GM03348 (cell line): ENCODE measurements at regions not wholly inside any gene's neighbourhood (a gene's known extent, or its start where the extent isn't known, plus 50 kb on each side); places are given as distances from the start of the nearest gene placed in this dataset.
"Not testable (repeated sequence)": the region's sequence is repeated elsewhere in the genome, so short reads cannot be mapped to it uniquely, and the experiment has no call there.

Source experiments
- DNase-seq: peaks from one replicate; pipeline ENCODE4 v3.0.0; 2012; ENCODE audit warnings: low spot score

- not testable (repeated sequence) for DNase-seq
Measured at GRCh38 chr7:106713452-106713851, 52.5 kb upstream of the CCDC71L start.

GRCh38 chr7:106714590-106715442 lies 53.9 kb upstream of the CCDC71L start:
- not testable (repeated sequence) for DNase-seq

- DNase-seq: no peak
Measured at GRCh38 chr7:106715730-106716129, 54.8 kb upstream of the CCDC71L start.

- no peak for DNase-seq
Measured at GRCh38 chr7:106717254-106717954, 56.4 kb upstream of the CCDC71L start.

- DNase-seq: peak; percentile 75
Measured at GRCh38 chr7:106717955-106718871, 57.3 kb upstream of the CCDC71L start.

- DNase-seq: no peak
Measured at GRCh38 chr7:106720641-106721040, 59.7 kb upstream of the CCDC71L start.

- no peak for DNase-seq
Measured at GRCh38 chr7:106721816-106722785, 61.1 kb upstream of the CCDC71L start.

GRCh38 chr7:106723398-106723797 lies 62.4 kb upstream of the CCDC71L start:
- no peak for DNase-seq

- DNase-seq: no peak
Measured at GRCh38 chr7:106729720-106730385, 68.9 kb upstream of the CCDC71L start.

- no peak for DNase-seq
Measured at GRCh38 chr7:106731187-106731586, 70.2 kb upstream of the CCDC71L start.

- DNase-seq: no peak
Measured at GRCh38 chr7:106731646-106732444, 70.9 kb upstream of the CCDC71L start.

GRCh38 chr7:106735637-106736036 lies 74.7 kb upstream of the CCDC71L start:
- no peak for DNase-seq

GRCh38 chr7:106736123-106736507 lies 75.2 kb upstream of the CCDC71L start:
- DNase-seq: no peak

GRCh38 chr7:106736508-106737201 lies 75.7 kb upstream of the CCDC71L start:
- DNase-seq: peak; percentile 65

- peak; percentile 16 for DNase-seq
Measured at GRCh38 chr7:106737202-106737562, 76.2 kb upstream of the CCDC71L start.

- no peak for DNase-seq
Measured at GRCh38 chr7:106740806-106741205, 79.8 kb upstream of the CCDC71L start.

- no peak for DNase-seq
Measured at GRCh38 chr7:106744563-106745091, 83.7 kb upstream of the CCDC71L start.

- DNase-seq: not testable (repeated sequence)
Measured at GRCh38 chr7:106747301-106747700, 86.3 kb upstream of the CCDC71L start.

GRCh38 chr7:106747804-106748203 lies 86.8 kb upstream of the CCDC71L start:
- DNase-seq: no peak
